ENCODE measurements at regions not wholly inside any gene's neighbourhood (a gene's known extent, or its start where the extent isn't known, plus 50 kb on each side); places are given as distances from the start of the nearest gene placed in this dataset.

DNA sequence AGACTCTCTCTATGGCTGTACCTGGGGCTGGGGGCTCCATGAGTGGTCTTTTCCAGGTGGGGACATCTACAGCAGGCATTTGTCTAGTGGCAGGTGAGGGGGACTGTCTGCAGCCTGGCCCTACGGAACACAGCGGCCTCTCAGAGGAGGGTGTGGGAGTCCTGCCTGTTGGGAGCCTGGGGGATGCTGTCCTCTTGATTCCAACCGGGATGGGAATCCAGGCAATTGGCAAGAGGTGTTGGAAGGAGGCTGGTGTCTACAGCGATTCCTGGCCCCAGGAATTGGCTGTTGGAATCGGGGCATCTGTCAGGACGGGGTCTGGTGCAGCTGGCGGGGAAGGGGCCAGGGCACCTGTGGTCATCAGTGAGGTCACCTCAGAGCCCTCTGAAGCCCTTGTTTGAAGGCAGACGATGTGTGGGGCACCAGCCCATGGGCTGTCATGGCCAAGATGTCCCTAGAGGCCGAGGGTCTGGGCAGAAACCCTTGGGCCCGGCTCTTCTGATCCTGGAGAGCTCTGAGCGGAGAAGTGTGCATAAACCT is 386.3 kb downstream of the TMEM121 start:
- TF ChIP-seq, protein P1, sequence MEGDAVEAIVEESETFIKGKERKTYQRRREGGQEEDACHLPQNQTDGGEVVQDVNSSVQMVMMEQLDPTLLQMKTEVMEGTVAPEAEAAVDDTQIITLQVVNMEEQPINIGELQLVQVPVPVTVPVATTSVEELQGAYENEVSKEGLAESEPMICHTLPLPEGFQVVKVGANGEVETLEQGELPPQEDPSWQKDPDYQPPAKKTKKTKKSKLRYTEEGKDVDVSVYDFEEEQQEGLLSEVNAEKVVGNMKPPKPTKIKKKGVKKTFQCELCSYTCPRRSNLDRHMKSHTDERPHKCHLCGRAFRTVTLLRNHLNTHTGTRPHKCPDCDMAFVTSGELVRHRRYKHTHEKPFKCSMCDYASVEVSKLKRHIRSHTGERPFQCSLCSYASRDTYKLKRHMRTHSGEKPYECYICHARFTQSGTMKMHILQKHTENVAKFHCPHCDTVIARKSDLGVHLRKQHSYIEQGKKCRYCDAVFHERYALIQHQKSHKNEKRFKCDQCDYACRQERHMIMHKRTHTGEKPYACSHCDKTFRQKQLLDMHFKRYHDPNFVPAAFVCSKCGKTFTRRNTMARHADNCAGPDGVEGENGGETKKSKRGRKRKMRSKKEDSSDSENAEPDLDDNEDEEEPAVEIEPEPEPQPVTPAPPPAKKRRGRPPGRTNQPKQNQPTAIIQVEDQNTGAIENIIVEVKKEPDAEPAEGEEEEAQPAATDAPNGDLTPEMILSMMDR (IDR thresholded peaks at IDR 0.05): no peak
- no peak for TF ChIP-seq POLR2A (IDR thresholded peaks at IDR 0.05)
